Thyroid gland (tissue), 4 donors: ENCODE measurements at regions not wholly inside any gene's neighbourhood (a gene's known extent, or its start where the extent isn't known, plus 50 kb on each side); places are given as distances from the start of the nearest gene placed in this dataset.

Experiments used
- CTCF ChIP-seq, 6 experiments: fragments of 200-600 bp in 3 of 6; fragments of 450-650 bp in 3 of 6; sonication (generic) in 3 of 6; IDR thresholded peaks; one replicate each; pipeline ENCODE4 v1.5.1; 2016 to 2019; ENCODE audit warnings: antibody characterized with exemption in 6 of 6, mild to moderate bottlenecking in 2 of 6, inconsistent platforms in 1 of 6, moderate library complexity in 1 of 6
- POLR2A ChIP-seq, 2 donors: fragments of 450-650 bp; IDR thresholded peaks; one replicate each; pipeline ENCODE4 v1.6.1; 2017; ENCODE audit warnings: antibody characterized with exemption in 2 of 2, mild to moderate bottlenecking in 2 of 2, moderate library complexity in 1 of 2

- TF ChIP-seq CTCF (IDR thresholded peaks at IDR 0.05) (no peak), POLR2A (IDR thresholded peaks at IDR 0.05) (no peak)
These were observed 320.1 kb downstream of the OSTF1 start for GRCh38 chr9:75408391-75408790.
